Superior temporal gyrus (tissue), 1 donor: ENCODE measurements at regions not wholly inside any gene's neighbourhood (a gene's known extent, or its start where the extent isn't known, plus 50 kb on each side); places are given as distances from the start of the nearest gene placed in this dataset.

ENCODE experiments used
- DNase-seq: peaks from one replicate; pipeline ENCODE4 v3.0.0-alpha.2; 2016; ENCODE audit errors: extremely low spot score

- no peak for DNase-seq
These were observed 382.2 kb downstream of the FUT8 start for GRCh38 chr14:65794674-65795279.

GRCh38 chr14:65798216-65798615 is 385.7 kb downstream of the FUT8 start:
- no peak for DNase-seq

GRCh38 chr14:65800694-65801093 is 388.2 kb downstream of the FUT8 start:
- no peak for DNase-seq

- DNase-seq, result no peak
These were observed 389.7 kb downstream of the FUT8 start for GRCh38 chr14:65802196-65802595.

GRCh38 chr14:65803885-65804284 is 391.4 kb downstream of the FUT8 start:
- no peak for DNase-seq

GRCh38 chr14:65804439-65805112 is 392.0 kb downstream of the FUT8 start:
- DNase-seq, result peak; percentile 29

- no peak for DNase-seq
These were observed 392.6 kb downstream of the FUT8 start for GRCh38 chr14:65805113-65805473.

GRCh38 chr14:65808390-65808789 is 395.9 kb downstream of the FUT8 start:
- no peak for DNase-seq

- DNase-seq, result no peak
These were observed 397.8 kb downstream of the FUT8 start for GRCh38 chr14:65810322-65810721.

- DNase-seq, result no peak
These were observed 401.3 kb downstream of the FUT8 start for GRCh38 chr14:65813760-65814384.

- no peak for DNase-seq
These were observed 402.6 kb downstream of the FUT8 start for GRCh38 chr14:65815127-65815526.

- no peak for DNase-seq
These were observed 404.5 kb downstream of the FUT8 start for GRCh38 chr14:65817011-65817410.

GRCh38 chr14:65819569-65819968 is 407.0 kb downstream of the FUT8 start:
- no peak for DNase-seq

- DNase-seq, result no peak
These were observed 408.8 kb downstream of the FUT8 start for GRCh38 chr14:65821224-65821753.

GRCh38 chr14:65824285-65824977 is 411.9 kb downstream of the FUT8 start:
- DNase-seq, result peak; percentile 88

GRCh38 chr14:65824978-65825299 is 412.4 kb downstream of the FUT8 start:
- no peak for DNase-seq

GRCh38 chr14:65826946-65827345 is 414.4 kb downstream of the FUT8 start:
- no peak for DNase-seq

GRCh38 chr14:65827520-65827919 is 415.0 kb downstream of the FUT8 start:
- no peak for DNase-seq

GRCh38 chr14:65828396-65828795 is 415.9 kb downstream of the FUT8 start:
- no peak for DNase-seq

GRCh38 chr14:65832431-65833266 is 420.1 kb downstream of the FUT8 start:
- DNase-seq, result no peak

- no peak for DNase-seq
These were observed 420.8 kb downstream of the FUT8 start for GRCh38 chr14:65833267-65833880.
